Suprapubic skin (tissue), 4 donors: ENCODE measurements at regions not wholly inside any gene's neighbourhood (a gene's known extent, or its start where the extent isn't known, plus 50 kb on each side); places are given as distances from the start of the nearest gene placed in this dataset.

Experiments used
- POLR2A ChIP-seq, 2 donors: fragments of 450-650 bp; IDR thresholded peaks; one replicate each; pipeline ENCODE4 v1.6.1; 2017; ENCODE audit warnings: antibody characterized with exemption in 2 of 2, mild to moderate bottlenecking in 2 of 2, moderate library complexity in 2 of 2
- POLR2AphosphoS5 ChIP-seq, 3 donors: sonication (generic); formaldehyde crosslinking; IDR thresholded peaks; one replicate each; pipeline ENCODE4 v1.6.1; 2017; ENCODE audit warnings: antibody characterized with exemption in 3 of 3
- TF ChIP-seq, protein P1 (sequence below), 2 donors: fragments of 200-600 bp in 1 of 2; fragments of 450-650 bp in 1 of 2; sonication (generic) in 1 of 2; IDR thresholded peaks; one replicate each; pipeline ENCODE4 v1.5.1; 2016 to 2019; ENCODE audit warnings: antibody characterized with exemption in 2 of 2, mild to moderate bottlenecking in 1 of 2, moderate library complexity in 1 of 2

DNA sequence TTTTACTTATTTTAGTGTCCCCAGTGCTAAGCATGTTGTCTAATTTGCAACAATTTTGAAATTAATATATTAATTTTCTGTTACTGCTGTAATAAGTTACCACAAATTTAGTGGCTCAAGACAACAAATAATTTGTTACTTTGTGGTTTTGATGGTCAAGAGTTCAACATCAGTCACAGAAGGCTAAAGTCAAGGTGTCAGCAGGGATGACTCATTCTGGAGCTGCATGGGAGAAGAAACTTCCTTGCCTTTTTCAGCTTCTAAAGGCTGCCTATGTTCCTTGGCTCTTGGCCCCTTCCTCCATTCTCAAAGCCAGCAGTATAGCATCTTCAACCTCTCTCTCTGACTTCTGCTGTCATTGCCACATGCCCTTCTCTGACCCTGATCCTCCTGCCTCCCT is 271.8 kb downstream of the HLX start:
- TF ChIP-seq, protein P1, sequence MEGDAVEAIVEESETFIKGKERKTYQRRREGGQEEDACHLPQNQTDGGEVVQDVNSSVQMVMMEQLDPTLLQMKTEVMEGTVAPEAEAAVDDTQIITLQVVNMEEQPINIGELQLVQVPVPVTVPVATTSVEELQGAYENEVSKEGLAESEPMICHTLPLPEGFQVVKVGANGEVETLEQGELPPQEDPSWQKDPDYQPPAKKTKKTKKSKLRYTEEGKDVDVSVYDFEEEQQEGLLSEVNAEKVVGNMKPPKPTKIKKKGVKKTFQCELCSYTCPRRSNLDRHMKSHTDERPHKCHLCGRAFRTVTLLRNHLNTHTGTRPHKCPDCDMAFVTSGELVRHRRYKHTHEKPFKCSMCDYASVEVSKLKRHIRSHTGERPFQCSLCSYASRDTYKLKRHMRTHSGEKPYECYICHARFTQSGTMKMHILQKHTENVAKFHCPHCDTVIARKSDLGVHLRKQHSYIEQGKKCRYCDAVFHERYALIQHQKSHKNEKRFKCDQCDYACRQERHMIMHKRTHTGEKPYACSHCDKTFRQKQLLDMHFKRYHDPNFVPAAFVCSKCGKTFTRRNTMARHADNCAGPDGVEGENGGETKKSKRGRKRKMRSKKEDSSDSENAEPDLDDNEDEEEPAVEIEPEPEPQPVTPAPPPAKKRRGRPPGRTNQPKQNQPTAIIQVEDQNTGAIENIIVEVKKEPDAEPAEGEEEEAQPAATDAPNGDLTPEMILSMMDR (IDR thresholded peaks at IDR 0.05) = no peak
- no peak for TF ChIP-seq POLR2AphosphoS5 (IDR thresholded peaks at IDR 0.05)
- no peak for TF ChIP-seq POLR2A (IDR thresholded peaks at IDR 0.05)
